ENCODE measurements at regions not wholly inside any gene's neighbourhood (a gene's known extent, or its start where the extent isn't known, plus 50 kb on each side); places are given as distances from the start of the nearest gene placed in this dataset.

DNA sequence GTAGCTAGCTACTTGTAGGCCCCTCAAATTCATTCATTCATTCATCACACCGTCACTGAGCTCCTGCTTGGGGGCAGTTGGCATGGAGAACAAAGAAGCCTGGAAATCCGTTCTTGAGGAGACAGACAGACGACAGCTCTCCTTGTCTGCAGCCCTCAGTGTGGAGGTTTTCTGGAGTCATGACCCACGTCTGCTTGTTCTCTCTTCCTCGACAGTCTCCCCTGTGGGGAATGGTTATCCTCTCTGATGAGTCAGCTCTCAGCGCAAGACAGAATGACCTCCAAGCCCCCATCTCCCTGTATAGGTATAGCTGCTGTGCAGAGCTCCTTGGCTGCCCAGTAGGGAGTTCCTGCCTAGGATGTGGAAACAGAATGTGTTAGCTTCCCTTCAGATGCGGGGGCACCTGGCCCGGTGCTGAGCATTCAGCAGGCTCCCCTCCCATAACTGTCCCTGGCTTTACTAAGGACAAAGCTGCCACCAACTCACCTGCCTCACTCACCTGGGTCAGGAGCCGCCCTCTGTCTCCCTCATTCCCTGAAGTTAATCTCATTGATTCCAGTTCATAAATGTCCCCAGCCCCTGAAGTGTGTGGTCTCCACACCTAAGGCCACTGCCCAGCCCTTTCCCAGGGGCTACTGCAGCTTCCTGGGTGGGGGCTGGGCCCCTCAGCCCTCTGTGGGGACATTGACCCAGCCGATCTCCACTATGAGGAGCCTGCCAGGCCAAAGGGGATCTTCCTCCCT lies 124.7 kb downstream of the ACKR3 start:
- Histone ChIP-seq H3K4me2 (no peak overlapping the region), H3K36me3 (replicated peaks; ENCODE audit: insufficient read depth, low read depth) (no peaks in the 10 kb centered on the region), H2AFZ (no peak overlapping the region), H4K20me1 (ENCODE audit: insufficient read depth, poor library complexity, severe bottlenecking) (no peaks in the 10 kb centered on the region), H3K4me3 (no peak overlapping the region), H3K27ac (no peak overlapping the region), H3K4me1 (ENCODE audit: insufficient read depth) (peaks cover 15% of the 10 kb centered on the region), H3K9me2 (replicated peaks; ENCODE audit: insufficient read depth) (no peaks in the 10 kb centered on the region), H3K27me3 (no peaks in the 10 kb centered on the region), H3K9me3 (ENCODE audit: low read depth) (no peaks in the 10 kb centered on the region), H3K79me2 (no peaks in the 10 kb centered on the region)
- WGBS (ENCODE audit: low lambda C conversion rate, missing lambda C conversion rate): 68% methylated on average over 10 of the region's 10 CpGs
- no peak for DNase-seq (ENCODE audit: low spot score)
- no peak for TF ChIP-seq EZH2phosphoT487 (IDR thresholded peaks at IDR 0.05; ENCODE audit: low read depth, severe bottlenecking, unreplicated experiment)

GRCh38 chr2:236696834-236697233 lies 127.2 kb downstream of the ACKR3 start:
- Histone ChIP-seq H3K36me3 (replicated peaks; ENCODE audit: insufficient read depth, low read depth) (no peaks in the 10 kb centered on the region), H3K4me3 (no peak overlapping the region), H3K79me2 (no peaks in the 10 kb centered on the region), H3K4me1 (ENCODE audit: insufficient read depth) (peaks cover 15% of the 10 kb centered on the region), H3K27me3 (no peaks in the 10 kb centered on the region), H4K20me1 (ENCODE audit: insufficient read depth, poor library complexity, severe bottlenecking) (no peaks in the 10 kb centered on the region), H3K4me2 (no peak overlapping the region), H2AFZ (no peak overlapping the region), H3K27ac (no peak overlapping the region), H3K9me2 (replicated peaks; ENCODE audit: insufficient read depth) (no peaks in the 10 kb centered on the region), H3K9me3 (ENCODE audit: low read depth) (no peaks in the 10 kb centered on the region)
- DNase-seq (ENCODE audit: low spot score): no peak
- TF ChIP-seq EZH2 (IDR thresholded peaks at IDR 0.05; ENCODE audit: borderline replicate concordance) (no peak), EZH2phosphoT487 (IDR thresholded peaks at IDR 0.05; ENCODE audit: low read depth, severe bottlenecking, unreplicated experiment) (no peak)
- TF ChIP-seq, protein P1, sequence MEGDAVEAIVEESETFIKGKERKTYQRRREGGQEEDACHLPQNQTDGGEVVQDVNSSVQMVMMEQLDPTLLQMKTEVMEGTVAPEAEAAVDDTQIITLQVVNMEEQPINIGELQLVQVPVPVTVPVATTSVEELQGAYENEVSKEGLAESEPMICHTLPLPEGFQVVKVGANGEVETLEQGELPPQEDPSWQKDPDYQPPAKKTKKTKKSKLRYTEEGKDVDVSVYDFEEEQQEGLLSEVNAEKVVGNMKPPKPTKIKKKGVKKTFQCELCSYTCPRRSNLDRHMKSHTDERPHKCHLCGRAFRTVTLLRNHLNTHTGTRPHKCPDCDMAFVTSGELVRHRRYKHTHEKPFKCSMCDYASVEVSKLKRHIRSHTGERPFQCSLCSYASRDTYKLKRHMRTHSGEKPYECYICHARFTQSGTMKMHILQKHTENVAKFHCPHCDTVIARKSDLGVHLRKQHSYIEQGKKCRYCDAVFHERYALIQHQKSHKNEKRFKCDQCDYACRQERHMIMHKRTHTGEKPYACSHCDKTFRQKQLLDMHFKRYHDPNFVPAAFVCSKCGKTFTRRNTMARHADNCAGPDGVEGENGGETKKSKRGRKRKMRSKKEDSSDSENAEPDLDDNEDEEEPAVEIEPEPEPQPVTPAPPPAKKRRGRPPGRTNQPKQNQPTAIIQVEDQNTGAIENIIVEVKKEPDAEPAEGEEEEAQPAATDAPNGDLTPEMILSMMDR (IDR thresholded peaks at IDR 0.05; ENCODE audit: poor library complexity): no peak
- WGBS (ENCODE audit: low lambda C conversion rate, missing lambda C conversion rate): 67% methylated on average over 3 of the region's 3 CpGs

DNA sequence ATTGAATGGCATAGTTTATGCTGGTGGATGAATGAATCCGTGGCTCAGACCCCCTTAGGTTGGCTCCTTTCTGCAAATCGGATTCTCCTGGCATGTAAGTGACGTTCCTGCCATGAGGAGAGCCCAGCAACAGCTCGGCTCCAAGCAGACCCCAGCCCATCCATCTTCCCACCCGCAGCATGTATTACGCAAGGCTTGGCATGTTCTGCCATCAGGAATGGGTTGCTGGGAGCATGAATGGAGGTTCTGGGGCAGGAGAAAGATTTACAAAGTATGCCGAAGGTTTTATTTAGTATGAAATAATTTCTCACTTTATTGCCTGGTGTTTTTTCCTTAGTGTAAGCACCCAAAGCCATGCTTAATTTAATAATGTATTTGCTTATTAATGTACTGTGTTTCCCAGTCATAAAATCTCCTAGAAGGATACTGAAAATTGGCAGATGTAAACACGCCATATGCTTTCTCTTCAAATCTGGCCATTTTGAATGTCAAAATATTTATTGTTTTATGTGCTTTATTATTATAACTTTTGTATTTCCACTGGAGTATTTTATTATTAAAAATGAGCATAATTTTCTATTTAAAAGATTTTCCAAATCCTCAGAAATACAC lies 128.5 kb downstream of the ACKR3 start:
- no peaks in the 10 kb centered on the region for H4K20me1 ChIP-seq (ENCODE audit: insufficient read depth, poor library complexity, severe bottlenecking)
- H3K79me2 ChIP-seq: no peaks in the 10 kb centered on the region
- H3K9me3 ChIP-seq (ENCODE audit: low read depth): no peaks in the 10 kb centered on the region
- no peaks in the 10 kb centered on the region for H3K36me3 ChIP-seq (replicated peaks; ENCODE audit: insufficient read depth, low read depth)
- peaks cover 11% of the 10 kb centered on the region for H3K4me1 ChIP-seq (ENCODE audit: insufficient read depth)
- no peak overlapping the region for H3K4me3 ChIP-seq
- H3K27ac ChIP-seq: no peak overlapping the region
- TF ChIP-seq, protein P1 (IDR thresholded peaks at IDR 0.05; ENCODE audit: poor library complexity): no peak
- TF ChIP-seq EZH2phosphoT487 (IDR thresholded peaks at IDR 0.05; ENCODE audit: low read depth, severe bottlenecking, unreplicated experiment): no peak
- TF ChIP-seq EZH2 (IDR thresholded peaks at IDR 0.05; ENCODE audit: borderline replicate concordance): no peak
- 90% methylated on average over 8 of the region's 8 CpGs for WGBS (ENCODE audit: low lambda C conversion rate, missing lambda C conversion rate)
- H3K4me2 ChIP-seq: no peak overlapping the region
- no peak for DNase-seq (ENCODE audit: low spot score)
- no peaks in the 10 kb centered on the region for H3K27me3 ChIP-seq
- H3K9me2 ChIP-seq (replicated peaks; ENCODE audit: insufficient read depth): no peaks in the 10 kb centered on the region
- no peak overlapping the region for H2AFZ ChIP-seq

DNA sequence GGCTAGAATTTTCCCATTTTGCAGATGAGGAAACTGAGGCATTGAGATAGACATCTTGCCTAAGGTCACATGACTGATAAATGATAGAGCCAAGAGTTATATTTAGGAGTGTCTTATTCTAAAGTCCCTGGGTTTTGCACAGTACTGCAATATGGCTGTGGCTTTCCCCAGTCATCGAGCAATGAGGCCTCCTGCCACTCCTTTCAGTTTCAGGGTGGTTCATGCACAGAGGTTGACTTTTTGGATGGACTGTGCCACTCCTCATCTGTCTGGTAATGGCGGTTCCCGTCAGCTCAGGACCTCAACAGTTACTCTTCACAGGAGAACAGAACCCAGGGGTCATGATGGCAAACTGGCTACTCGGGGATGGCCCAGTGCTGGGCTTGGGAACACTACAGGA lies 131.1 kb downstream of the ACKR3 start:
- WGBS (ENCODE audit: low lambda C conversion rate, missing lambda C conversion rate): 97% methylated on average over 4 of the region's 4 CpGs
- no peak for DNase-seq (ENCODE audit: low spot score)
- Histone ChIP-seq H3K4me3 (no peak overlapping the region), H3K9me2 (replicated peaks; ENCODE audit: insufficient read depth) (no peaks in the 10 kb centered on the region), H2AFZ (no peak overlapping the region), H3K79me2 (no peaks in the 10 kb centered on the region), H3K9me3 (ENCODE audit: low read depth) (no peaks in the 10 kb centered on the region), H3K36me3 (replicated peaks; ENCODE audit: insufficient read depth, low read depth) (no peaks in the 10 kb centered on the region), H3K27me3 (no peaks in the 10 kb centered on the region), H3K4me1 (ENCODE audit: insufficient read depth) (no peaks in the 10 kb centered on the region), H3K27ac (no peak overlapping the region), H3K4me2 (no peak overlapping the region), H4K20me1 (ENCODE audit: insufficient read depth, poor library complexity, severe bottlenecking) (no peaks in the 10 kb centered on the region)
- TF ChIP-seq, protein P1 (IDR thresholded peaks at IDR 0.05; ENCODE audit: poor library complexity): no peak
- TF ChIP-seq EZH2phosphoT487 (IDR thresholded peaks at IDR 0.05; ENCODE audit: low read depth, severe bottlenecking, unreplicated experiment) (no peak), EZH2 (IDR thresholded peaks at IDR 0.05; ENCODE audit: borderline replicate concordance) (no peak)
